PC-3 (cell line): ENCODE measurements at regions not wholly inside any gene's neighbourhood (a gene's known extent, or its start where the extent isn't known, plus 50 kb on each side); places are given as distances from the start of the nearest gene placed in this dataset.

Source experiments
- CTCF ChIP-seq: fragments of 300-600 bp; sonication (generic); conservative IDR thresholded peaks from 2 replicates; pipeline ENCODE4 v1.5.1; 2017; ENCODE audit warnings: antibody characterized with exemption, low read depth, mild to moderate bottlenecking, low read length
- EZH2 ChIP-seq: fragments of 300-600 bp; sonication (generic); IDR thresholded peaks from one replicate; pipeline ENCODE4 v1.6.1; 2017; ENCODE audit warnings: antibody characterized with exemption, mild to moderate bottlenecking, low read length; ENCODE audit not compliant: unreplicated experiment

DNA sequence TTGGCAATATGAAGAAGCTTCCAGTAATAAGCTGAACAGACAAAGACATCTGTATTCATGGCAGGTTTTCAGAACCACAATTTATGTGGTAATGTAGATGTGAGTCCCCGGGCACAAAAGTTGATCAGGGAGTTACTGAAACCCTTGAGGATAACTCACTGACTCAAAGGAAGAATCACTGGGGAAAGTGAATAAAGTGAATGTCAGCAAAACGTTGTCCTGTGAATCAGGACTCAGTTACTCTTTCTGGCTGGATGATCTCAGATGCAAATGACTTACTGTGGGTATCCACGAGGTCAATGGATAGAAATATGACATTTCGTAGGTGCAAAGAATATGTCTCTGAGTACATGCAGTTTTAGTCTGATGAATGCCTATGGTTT, 172.8 kb upstream of the CTBP2 start:
- no peak for TF ChIP-seq CTCF
- TF ChIP-seq EZH2, result no peak
